GM18870 (cell line): ENCODE measurements at regions not wholly inside any gene's neighbourhood (a gene's known extent, or its start where the extent isn't known, plus 50 kb on each side); places are given as distances from the start of the nearest gene placed in this dataset.
"Not testable (repeated sequence)": the region's sequence is repeated elsewhere in the genome, so short reads cannot be mapped to it uniquely, and the experiment has no call there.

ENCODE experiments used
- ATAC-seq: cut with Tn5 transposase; IDR thresholded peaks from one replicate; pipeline ENCODE4 v1.9.1; 2021; ENCODE audit warnings: moderate library complexity; ENCODE audit not compliant: unreplicated experiment

GRCh38 chr9:29432191-29432590 lies 1858.9 kb upstream of the C9orf72 start:
- ATAC-seq, result no peak

DNA sequence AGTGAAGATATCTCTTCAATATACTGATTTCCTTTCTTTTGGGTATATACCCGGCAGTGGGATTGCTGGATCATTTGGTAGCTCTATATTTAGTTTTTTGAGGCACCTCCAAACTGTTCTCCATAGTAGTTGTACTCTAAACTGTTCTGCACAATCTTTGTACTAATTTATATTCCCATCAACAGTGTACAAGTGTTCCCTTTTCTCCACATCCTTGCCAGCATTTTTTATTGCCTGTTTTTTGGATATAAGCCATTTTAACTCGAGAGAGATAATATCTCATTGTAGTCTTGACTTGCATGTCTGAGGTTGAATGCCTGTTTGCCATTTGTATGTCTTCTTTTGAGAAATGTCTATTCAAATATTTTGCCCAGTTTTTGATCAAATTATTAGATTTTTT lies 1859.4 kb upstream of the C9orf72 start:
- ATAC-seq, result not testable (repeated sequence)

- ATAC-seq, result no peak
Observed at GRCh38 chr9:29435368-29435767, 1862.1 kb upstream of the C9orf72 start.

- ATAC-seq, result no peak
Observed at GRCh38 chr9:29437526-29437925, 1864.2 kb upstream of the C9orf72 start.

GRCh38 chr9:29439961-29440360 lies 1866.7 kb upstream of the C9orf72 start:
- no peak for ATAC-seq

GRCh38 chr9:29440449-29440848 lies 1867.2 kb upstream of the C9orf72 start:
- ATAC-seq, result no peak

DNA sequence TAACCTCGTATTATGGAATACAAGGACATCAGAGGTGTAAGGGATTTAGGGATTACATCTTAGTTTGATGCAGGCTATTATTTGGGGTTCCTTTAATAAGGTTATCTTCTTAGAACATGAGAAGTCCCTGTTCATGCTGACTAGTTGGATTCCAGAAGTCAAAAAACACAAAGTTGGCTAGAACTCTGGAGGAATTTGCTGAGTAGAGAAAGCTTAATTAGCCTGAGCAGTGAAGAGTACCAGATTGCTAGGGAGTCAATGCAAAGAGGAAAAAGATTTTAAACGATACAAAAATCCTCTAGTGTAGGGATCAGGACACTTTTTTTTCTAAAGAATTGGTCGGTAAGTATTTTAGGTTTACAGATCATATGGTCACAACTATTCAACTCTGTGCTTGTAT lies 1872.5 kb upstream of the C9orf72 start:
- ATAC-seq, result no peak

DNA sequence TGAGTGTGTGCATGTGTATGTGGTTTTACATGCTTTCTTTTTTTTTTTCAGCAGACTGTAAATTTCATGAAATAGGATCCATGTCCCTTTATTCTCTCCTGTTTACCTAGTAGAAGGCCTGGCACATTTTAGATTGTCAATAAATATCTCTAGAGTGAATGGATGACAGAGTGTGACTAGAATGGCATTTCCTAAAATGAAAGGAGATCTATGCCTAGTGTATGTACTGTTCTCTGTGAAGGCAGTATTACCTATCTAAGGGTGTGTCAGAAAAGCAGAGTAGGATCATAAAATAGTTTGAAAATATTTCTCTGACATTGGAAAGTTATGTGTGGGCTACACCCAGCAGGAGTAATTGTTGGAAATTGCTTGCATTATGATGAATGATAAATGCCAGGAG lies 1876.0 kb upstream of the C9orf72 start:
- no peak for ATAC-seq

DNA sequence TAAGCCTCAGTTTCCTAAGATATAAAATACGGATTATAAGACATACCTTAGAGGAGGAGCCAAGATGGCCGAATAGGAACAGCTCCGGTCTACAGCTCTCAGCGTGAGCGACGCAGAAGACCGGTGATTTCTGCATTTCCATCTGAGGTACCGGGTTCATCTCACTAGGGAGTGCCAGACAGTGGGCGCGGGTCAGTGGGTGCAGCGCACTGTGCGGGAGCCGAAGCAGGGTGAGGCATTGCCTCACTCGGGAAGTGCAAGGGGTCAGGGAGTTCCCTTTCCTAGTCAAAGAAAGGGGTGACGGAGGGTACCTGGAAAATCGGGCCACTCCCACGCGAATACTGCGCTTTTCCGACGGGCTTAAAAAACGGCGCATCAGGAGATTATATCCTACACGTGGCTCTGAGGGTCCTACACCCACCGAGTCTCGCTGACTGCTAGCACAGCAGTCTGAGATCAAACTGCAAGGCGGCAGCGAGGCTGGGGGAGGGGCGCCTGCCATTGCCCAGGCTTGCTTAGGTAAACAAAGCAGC lies 1877.1 kb upstream of the C9orf72 start:
- ATAC-seq, result not testable (repeated sequence)

GRCh38 chr9:29456940-29457339 lies 1883.7 kb upstream of the C9orf72 start:
- no peak for ATAC-seq

- ATAC-seq, result no peak
Observed at GRCh38 chr9:29475471-29475870, 1902.2 kb upstream of the C9orf72 start.

- ATAC-seq, result no peak
Observed at GRCh38 chr9:29511680-29512079, 1938.4 kb upstream of the C9orf72 start.

- ATAC-seq, result no peak
Observed at GRCh38 chr9:29514336-29514735, 1941.1 kb upstream of the C9orf72 start.

DNA sequence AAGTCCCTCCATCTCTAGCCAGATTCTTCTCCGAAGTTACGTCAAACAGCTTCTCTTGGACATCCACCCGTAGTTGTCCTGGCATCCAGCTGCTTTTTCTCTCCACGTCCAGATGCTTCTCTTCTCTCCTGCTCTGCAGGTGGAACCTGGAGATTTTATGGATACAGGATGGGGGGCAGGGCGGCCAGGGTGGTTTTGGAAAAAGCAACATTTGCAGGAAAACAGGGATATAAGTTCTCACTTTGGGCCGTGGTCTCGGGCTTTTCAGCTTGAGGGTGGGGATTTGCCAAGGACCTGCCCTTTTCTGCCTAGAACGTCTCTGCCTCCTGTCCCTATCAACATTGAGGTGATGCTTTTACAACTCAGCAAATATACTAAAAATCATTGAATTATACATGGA lies 1941.6 kb upstream of the C9orf72 start:
- no peak for ATAC-seq

DNA sequence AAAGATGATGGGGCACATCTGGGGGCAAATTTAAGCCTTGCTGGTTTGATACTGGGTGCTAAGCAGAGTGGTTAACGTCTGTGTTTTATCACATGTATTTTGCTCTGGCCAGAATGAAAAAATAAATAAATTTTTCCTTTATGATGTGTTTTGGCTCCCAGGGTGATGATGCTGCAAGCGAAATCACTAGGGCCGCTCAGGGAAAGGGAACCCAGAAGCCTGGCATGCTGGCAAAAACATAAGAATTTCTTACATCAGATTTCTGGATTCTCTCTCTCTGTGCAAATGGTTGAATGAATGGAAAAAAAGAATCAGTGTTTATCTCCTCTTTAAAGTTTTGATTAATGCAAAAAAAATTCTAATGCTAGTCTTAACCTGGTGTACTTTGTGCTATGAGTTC lies 1975.2 kb upstream of the C9orf72 start:
- ATAC-seq, result no peak

- ATAC-seq, result no peak
Observed at GRCh38 chr9:29555502-29555901, 1982.2 kb upstream of the C9orf72 start.

DNA sequence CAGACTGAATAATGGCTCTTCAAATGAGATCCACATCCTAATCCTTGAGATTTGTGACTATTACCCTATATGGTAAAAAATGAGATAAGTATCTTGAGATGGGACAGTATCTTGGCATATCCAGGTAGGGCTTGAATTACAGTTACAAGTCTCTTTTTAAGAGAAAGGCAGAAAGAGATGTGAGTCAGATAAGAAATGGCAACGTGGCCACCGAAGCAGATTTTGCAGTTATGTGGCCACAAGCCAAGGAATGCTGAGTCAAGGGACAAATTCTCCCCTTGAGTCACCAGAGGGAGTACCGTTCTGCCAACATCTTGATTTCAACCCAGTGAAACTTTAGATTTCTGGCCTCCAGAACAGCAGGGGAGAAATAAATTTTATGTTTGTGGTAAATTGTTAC lies 1983.0 kb upstream of the C9orf72 start:
- ATAC-seq, result no peak

DNA sequence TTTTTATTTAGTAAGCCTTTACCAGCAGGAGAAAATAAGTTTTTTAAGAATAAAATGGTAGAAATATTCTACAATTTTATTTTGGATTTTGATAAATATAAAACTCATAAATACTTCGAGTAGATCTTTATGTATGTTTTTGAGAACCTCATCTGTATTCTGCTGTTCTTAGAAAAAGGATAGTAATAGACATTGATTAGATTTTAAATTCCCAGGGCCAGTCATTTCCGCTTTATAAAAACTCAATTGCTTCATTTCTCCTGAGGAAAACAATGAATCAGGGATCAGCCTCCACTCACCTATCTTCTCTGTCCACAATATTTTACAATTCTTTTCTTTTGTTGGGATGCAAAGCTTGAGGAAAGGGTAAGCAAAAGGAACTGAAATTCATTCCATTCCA lies 1983.5 kb upstream of the C9orf72 start:
- ATAC-seq, result no peak

GRCh38 chr9:29564564-29564963 lies 1991.3 kb upstream of the C9orf72 start:
- no peak for ATAC-seq

- no peak for ATAC-seq
Observed at GRCh38 chr9:29575219-29575618, 2001.9 kb upstream of the C9orf72 start.

GRCh38 chr9:29588361-29588760 lies 2015.1 kb upstream of the C9orf72 start:
- ATAC-seq, result no peak

- ATAC-seq, result no peak
Observed at GRCh38 chr9:29609282-29609681, 2036.0 kb upstream of the C9orf72 start.

DNA sequence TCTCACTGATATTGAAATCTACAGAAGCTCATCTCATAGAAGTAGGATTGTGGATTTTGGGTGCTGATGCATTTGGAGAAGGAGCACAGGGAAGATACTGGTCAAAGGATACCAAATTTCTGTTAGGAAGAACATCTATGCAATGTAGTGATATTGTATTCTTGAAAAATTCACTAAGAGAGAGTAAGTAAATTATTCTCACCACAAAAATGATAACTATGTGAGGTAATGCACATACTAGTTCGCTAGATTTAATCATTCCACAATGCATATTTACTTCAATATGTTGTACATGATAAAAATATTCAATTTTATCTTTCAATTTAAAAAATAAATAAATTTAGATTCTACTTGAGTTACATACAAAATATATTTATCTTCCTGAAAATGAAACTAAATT lies 2040.5 kb upstream of the C9orf72 start:
- ATAC-seq, result no peak

DNA sequence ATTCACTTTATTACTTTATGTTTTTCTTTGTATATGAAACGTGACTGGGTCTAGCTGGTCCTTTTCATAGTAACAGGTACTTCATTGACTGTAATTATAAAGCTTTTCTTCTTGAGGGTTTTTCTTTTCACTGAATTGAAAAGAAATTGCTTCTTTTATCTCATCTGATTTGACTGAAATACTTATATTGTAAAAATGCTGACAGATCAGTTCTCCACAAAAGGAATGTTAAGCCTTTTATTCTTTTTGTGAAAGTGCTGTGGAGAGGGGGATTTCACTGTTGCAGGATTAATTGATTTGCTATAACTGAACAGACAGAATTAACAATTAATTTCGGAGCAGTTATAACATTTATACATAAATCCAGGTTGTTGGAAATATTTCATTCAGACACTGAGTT lies 2043.6 kb upstream of the C9orf72 start:
- ATAC-seq, result no peak
